ENCODE measurements at regions not wholly inside any gene's neighbourhood (a gene's known extent, or its start where the extent isn't known, plus 50 kb on each side); places are given as distances from the start of the nearest gene placed in this dataset.

DNA sequence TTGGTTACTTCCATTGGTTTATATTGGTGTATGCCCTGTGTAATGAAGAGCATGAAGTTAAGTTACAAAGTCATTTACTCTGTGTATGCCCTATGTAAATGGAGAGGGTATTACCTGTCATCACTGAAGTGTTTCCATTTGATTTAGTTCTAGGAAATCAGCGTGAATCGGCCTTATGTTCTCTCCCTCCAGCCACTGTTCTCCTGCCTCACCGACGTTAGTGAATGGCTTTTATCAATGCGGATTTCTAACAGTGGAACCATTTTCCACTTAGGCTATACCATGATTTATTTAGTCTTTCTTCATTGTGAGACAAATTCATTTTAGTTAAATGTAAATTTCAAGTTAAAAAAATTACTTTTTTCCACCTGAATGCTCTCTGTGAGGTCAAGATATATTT is 327.0 kb upstream of the ADCY2 start:
- intact Hi-C loops (cut with micrococcal nuclease) = no loop called here

DNA sequence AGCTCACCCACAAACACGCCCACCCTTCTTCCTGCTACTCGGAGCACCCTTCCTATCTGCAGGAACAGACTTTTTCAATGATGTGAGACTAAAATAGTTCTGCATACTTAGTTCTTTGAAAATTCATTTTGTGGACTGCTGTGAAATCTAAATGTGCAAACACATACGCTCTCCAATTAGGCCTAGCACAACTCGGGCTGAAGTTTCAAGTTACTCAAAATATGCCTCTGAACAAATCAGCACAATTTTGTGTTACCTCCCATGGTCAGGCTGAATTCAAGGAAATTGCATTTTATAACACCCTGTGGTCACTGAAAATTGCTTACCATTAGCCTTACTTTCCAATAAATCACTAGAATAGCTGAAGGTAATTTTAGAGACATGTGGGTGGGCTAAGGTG is 323.8 kb upstream of the ADCY2 start:
- Mint-ChIP-seq H3K9me3 (ENCODE audit: insufficient read depth) (peaks cover 3% of the 10 kb centered on the region), H3K4me1 (no peaks in the 10 kb centered on the region), H3K27ac (no peak overlapping the region), H3K4me3 (no peak overlapping the region), H3K27me3 (no peaks in the 10 kb centered on the region)
- CTCF ChIA-PET = no interaction called here
- Histone ChIP-seq H3K4me2 (replicated peaks; ENCODE audit: low read depth, low read length, poor library complexity, severe bottlenecking) (no peak overlapping the region), H3K4me3 (ENCODE audit: control extremely low read depth in 1 of 5, extremely low read depth in 1 of 5, insufficient read depth in 1 of 5, low read depth in 2 of 5, low read length in 4 of 5) (no peak overlapping the region), H3K9me3 (ENCODE audit: control extremely low read depth in 1 of 3, control insufficient read depth in 2 of 3, insufficient read depth in 1 of 3, low read length in 2 of 3) (peaks cover 0 to 5% (median 0%) of the 10 kb centered on the region in 3 donors), H3K27ac (ENCODE audit: low read length in 2 of 2) (no peak overlapping the region), H3K36me3 (replicated peaks in 1 of 2; ENCODE audit: control extremely low read depth in 1 of 2, control insufficient read depth in 1 of 2, extremely low read depth in 1 of 2, insufficient read depth in 2 of 2, low read length in 1 of 2) (no peaks in the 10 kb centered on the region), H3K79me2 (ENCODE audit: control insufficient read depth, insufficient read depth, low read length) (no peaks in the 10 kb centered on the region), H3K9ac (ENCODE audit: low read length) (no peak overlapping the region), H3K27me3 (replicated peaks in 1 of 4; ENCODE audit: control extremely low read depth in 1 of 4, control insufficient read depth in 3 of 4, insufficient read depth in 4 of 4, low read length in 3 of 4) (no peaks in the 10 kb centered on the region), H3K4me1 (ENCODE audit: control insufficient read depth in 2 of 2, insufficient read depth in 2 of 2, low read length in 2 of 2) (no peaks in the 10 kb centered on the region), H2AFZ (ENCODE audit: insufficient read depth, low read depth, low read length, poor library complexity, severe bottlenecking) (no peak overlapping the region), H4K20me1 (ENCODE audit: control insufficient read depth, insufficient read depth, low read length, poor library complexity, severe bottlenecking) (no peaks in the 10 kb centered on the region)
- no peak for TF ChIP-seq EZH2 (IDR thresholded peaks at IDR 0.05; ENCODE audit: borderline replicate concordance, insufficient read depth, low read depth, low read length, poor library complexity, severe bottlenecking)
- TF ChIP-seq, protein P1, sequence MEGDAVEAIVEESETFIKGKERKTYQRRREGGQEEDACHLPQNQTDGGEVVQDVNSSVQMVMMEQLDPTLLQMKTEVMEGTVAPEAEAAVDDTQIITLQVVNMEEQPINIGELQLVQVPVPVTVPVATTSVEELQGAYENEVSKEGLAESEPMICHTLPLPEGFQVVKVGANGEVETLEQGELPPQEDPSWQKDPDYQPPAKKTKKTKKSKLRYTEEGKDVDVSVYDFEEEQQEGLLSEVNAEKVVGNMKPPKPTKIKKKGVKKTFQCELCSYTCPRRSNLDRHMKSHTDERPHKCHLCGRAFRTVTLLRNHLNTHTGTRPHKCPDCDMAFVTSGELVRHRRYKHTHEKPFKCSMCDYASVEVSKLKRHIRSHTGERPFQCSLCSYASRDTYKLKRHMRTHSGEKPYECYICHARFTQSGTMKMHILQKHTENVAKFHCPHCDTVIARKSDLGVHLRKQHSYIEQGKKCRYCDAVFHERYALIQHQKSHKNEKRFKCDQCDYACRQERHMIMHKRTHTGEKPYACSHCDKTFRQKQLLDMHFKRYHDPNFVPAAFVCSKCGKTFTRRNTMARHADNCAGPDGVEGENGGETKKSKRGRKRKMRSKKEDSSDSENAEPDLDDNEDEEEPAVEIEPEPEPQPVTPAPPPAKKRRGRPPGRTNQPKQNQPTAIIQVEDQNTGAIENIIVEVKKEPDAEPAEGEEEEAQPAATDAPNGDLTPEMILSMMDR (IDR thresholded peaks at IDR 0.05) = no peak
- POLR2A ChIA-PET = no interaction called here
- intact Hi-C loops (cut with micrococcal nuclease) = no loop called here
- 40% methylated on average over 2 of the region's 4 CpGs for WGBS (ENCODE audit: insufficient coverage)
- no peak for DNase-seq
- no peak for ATAC-seq (ENCODE audit: low read depth)

More for the DNA sequence above, 327.0 kb upstream of the ADCY2 start:
- Mint-ChIP-seq H3K4me3 (no peak overlapping the region), H3K9me3 (ENCODE audit: insufficient read depth) (peaks cover 3% of the 10 kb centered on the region), H3K27me3 (no peaks in the 10 kb centered on the region), H3K4me1 (no peaks in the 10 kb centered on the region), H3K27ac (no peak overlapping the region)
- no peak for TF ChIP-seq EZH2 (IDR thresholded peaks at IDR 0.05; ENCODE audit: borderline replicate concordance, insufficient read depth, low read depth, low read length, poor library complexity, severe bottlenecking)
- TF ChIP-seq, protein P1 (IDR thresholded peaks at IDR 0.05) = no peak
- DNase-seq (no peak), ATAC-seq (ENCODE audit: low read depth) (no peak)
- POLR2A ChIA-PET = no interaction called here
- no peak overlapping the region for H3K4me3 ChIP-seq (ENCODE audit: control extremely low read depth in 1 of 5, extremely low read depth in 1 of 5, insufficient read depth in 1 of 5, low read depth in 2 of 5, low read length in 4 of 5)
- no CpG with 5 or more reads among the region's 5 CpGs for WGBS (ENCODE audit: insufficient coverage)
- no peak overlapping the region for H3K4me2 ChIP-seq (replicated peaks; ENCODE audit: low read depth, low read length, poor library complexity, severe bottlenecking)
- CTCF ChIA-PET = no interaction called here
- no peak overlapping the region for H3K27ac ChIP-seq (ENCODE audit: low read length in 2 of 2)
- no peaks in the 10 kb centered on the region for H3K36me3 ChIP-seq (replicated peaks in 1 of 2; ENCODE audit: control extremely low read depth in 1 of 2, control insufficient read depth in 1 of 2, extremely low read depth in 1 of 2, insufficient read depth in 2 of 2, low read length in 1 of 2)
- no peaks in the 10 kb centered on the region for H3K79me2 ChIP-seq (ENCODE audit: control insufficient read depth, insufficient read depth, low read length)
- H3K4me1 ChIP-seq (ENCODE audit: control insufficient read depth in 2 of 2, insufficient read depth in 2 of 2, low read length in 2 of 2) = no peaks in the 10 kb centered on the region
- peaks cover 0 to 11% (median 0%) of the 10 kb centered on the region in 3 donors for H3K9me3 ChIP-seq (ENCODE audit: control extremely low read depth in 1 of 3, control insufficient read depth in 2 of 3, insufficient read depth in 1 of 3, low read length in 2 of 3)
- H3K9ac ChIP-seq (ENCODE audit: low read length) = no peak overlapping the region
- no peak overlapping the region for H2AFZ ChIP-seq (ENCODE audit: insufficient read depth, low read depth, low read length, poor library complexity, severe bottlenecking)
- H3K27me3 ChIP-seq (replicated peaks in 1 of 4; ENCODE audit: control extremely low read depth in 1 of 4, control insufficient read depth in 3 of 4, insufficient read depth in 4 of 4, low read length in 3 of 4) = no peaks in the 10 kb centered on the region
- H4K20me1 ChIP-seq (ENCODE audit: control insufficient read depth, insufficient read depth, low read length, poor library complexity, severe bottlenecking) = no peaks in the 10 kb centered on the region
